ENCODE measurements at regions not wholly inside any gene's neighbourhood (a gene's known extent, or its start where the extent isn't known, plus 50 kb on each side); places are given as distances from the start of the nearest gene placed in this dataset.

DNA sequence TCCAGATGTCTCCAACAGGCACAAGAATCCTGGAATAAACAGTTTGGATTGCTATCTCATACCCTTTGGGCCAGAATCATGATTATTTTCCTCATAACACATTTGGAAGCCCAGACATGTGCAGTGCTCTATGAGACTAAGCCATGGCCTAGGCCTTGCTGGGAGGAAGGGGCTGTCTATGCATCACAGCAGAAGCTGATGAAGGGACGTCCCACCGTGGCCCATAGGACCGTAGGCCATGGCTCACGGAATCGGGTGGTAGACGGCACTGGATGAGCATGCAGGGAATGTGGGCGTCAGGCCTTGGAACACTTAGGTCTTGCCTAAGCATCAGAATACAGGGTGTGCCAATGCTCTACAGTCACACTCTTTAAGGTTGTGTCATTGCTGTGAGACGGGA lies 283.8 kb upstream of the TSHZ3 start:
- Histone ChIP-seq H3K9me3 (ENCODE audit: control insufficient read depth, insufficient read depth, low read length) (no peaks in the 10 kb centered on the region; the same call in 1 of the 2 replicates), H3K27me3 (ENCODE audit: control insufficient read depth, insufficient read depth, low read length) (no peaks in the 10 kb centered on the region), H3K4me3 (ENCODE audit: low read depth, low read length) (no peak overlapping the region), H3K27ac (ENCODE audit: low read depth, low read length) (no peak overlapping the region)
- DNase-seq (ENCODE audit: low read depth, low spot score) = no peak
- TF ChIP-seq, protein P1, sequence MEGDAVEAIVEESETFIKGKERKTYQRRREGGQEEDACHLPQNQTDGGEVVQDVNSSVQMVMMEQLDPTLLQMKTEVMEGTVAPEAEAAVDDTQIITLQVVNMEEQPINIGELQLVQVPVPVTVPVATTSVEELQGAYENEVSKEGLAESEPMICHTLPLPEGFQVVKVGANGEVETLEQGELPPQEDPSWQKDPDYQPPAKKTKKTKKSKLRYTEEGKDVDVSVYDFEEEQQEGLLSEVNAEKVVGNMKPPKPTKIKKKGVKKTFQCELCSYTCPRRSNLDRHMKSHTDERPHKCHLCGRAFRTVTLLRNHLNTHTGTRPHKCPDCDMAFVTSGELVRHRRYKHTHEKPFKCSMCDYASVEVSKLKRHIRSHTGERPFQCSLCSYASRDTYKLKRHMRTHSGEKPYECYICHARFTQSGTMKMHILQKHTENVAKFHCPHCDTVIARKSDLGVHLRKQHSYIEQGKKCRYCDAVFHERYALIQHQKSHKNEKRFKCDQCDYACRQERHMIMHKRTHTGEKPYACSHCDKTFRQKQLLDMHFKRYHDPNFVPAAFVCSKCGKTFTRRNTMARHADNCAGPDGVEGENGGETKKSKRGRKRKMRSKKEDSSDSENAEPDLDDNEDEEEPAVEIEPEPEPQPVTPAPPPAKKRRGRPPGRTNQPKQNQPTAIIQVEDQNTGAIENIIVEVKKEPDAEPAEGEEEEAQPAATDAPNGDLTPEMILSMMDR (IDR thresholded peaks at IDR 0.05; ENCODE audit: low read depth, low read length) = no peak
- ChIA-PET POLR2A (no interaction called here), CTCF (no interaction called here)

DNA sequence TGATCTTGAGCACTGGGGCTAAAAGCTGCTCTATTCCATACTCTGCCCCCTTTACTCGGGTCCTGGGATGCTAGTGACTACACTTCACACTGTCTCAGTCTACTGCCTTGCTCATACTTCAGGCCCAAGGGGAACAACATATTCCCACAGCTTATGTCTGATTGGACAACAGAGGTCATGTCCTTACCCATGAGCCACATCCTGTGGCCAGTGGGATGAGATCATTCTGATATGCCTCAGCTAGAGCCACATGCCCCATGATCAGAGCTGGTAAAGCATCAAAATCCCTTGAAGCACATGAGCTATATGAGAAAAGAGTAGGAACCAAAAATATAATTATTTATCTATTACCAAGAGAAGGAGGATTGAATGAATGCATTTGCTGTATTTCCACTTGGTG lies 290.1 kb upstream of the TSHZ3 start:
- POLR2A ChIA-PET = interaction anchor here (0.6 kb wide), 1 partner anchor 17 kb away, joined by 3 read pairs; no protein-coding TSS in a partner anchor
- TF ChIP-seq, protein P1 (IDR thresholded peaks at IDR 0.05; ENCODE audit: low read depth, low read length) = no peak
- H3K27me3 ChIP-seq (ENCODE audit: control insufficient read depth, insufficient read depth, low read length) = no peaks in the 10 kb centered on the region
- no peak overlapping the region for H3K27ac ChIP-seq (ENCODE audit: low read depth, low read length)
- CTCF ChIA-PET = no interaction called here
- no peak overlapping the region for H3K4me3 ChIP-seq (ENCODE audit: low read depth, low read length)
- no peaks in the 10 kb centered on the region for H3K9me3 ChIP-seq (ENCODE audit: control insufficient read depth, insufficient read depth, low read length)
- no peak for DNase-seq (ENCODE audit: low read depth, low spot score)

DNA sequence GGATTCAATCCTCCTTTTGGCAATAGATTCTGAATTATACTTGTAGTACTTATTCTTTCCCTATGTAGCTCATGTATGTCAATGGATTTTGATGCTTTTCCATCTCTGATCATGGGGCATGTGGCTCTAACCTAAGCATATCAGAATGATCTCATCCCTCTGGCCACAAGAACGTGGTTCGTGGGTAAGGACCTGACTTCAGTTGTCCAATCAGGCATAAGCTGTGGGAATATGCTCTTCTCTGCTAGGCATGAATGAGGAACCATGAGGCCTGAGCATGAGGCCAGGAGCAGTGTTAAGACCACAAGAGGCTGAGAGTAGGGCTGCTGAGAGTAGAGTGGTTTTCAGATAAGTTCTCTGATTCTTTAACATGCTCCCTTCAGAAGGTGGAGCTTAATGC lies 292.4 kb upstream of the TSHZ3 start:
- Histone ChIP-seq H3K27me3 (ENCODE audit: control insufficient read depth, insufficient read depth, low read length) (no peaks in the 10 kb centered on the region), H3K4me3 (ENCODE audit: low read depth, low read length) (no peak overlapping the region), H3K9me3 (ENCODE audit: control insufficient read depth, insufficient read depth, low read length) (no peaks in the 10 kb centered on the region), H3K27ac (ENCODE audit: low read depth, low read length) (no peak overlapping the region)
- CTCF ChIA-PET = no interaction called here
- TF ChIP-seq, protein P1 (IDR thresholded peaks at IDR 0.05; ENCODE audit: low read depth, low read length) = no peak
- no peak for DNase-seq (ENCODE audit: low read depth, low spot score)
- POLR2A ChIA-PET = no interaction called here

DNA sequence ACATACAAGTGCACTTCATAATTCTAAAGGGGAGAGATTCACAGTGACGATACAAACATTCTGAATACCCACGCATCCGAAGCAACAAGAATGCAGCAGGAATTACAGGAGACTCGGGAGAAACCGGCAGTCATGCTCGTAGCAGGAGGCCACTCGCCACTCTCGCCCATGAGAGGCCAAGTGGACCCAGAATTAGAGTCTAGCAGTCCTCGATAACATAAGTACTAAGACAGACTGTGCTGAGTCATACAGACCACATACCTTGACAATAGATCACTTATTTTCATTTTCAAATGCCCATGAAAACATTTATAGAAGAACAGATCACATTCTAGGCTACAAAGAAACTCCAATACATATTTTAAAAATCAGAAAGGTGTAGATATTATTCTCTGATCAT lies 299.1 kb upstream of the TSHZ3 start:
- ChIA-PET POLR2A (no interaction called here), CTCF (no interaction called here)
- Histone ChIP-seq H3K9me3 (ENCODE audit: control insufficient read depth, insufficient read depth, low read length) (no peaks in the 10 kb centered on the region), H3K27ac (ENCODE audit: low read depth, low read length) (no peak overlapping the region), H3K4me3 (ENCODE audit: low read depth, low read length) (no peak overlapping the region), H3K27me3 (ENCODE audit: control insufficient read depth, insufficient read depth, low read length) (no peaks in the 10 kb centered on the region)
- DNase-seq (ENCODE audit: low read depth, low spot score) = no peak
- TF ChIP-seq, protein P1 (IDR thresholded peaks at IDR 0.05; ENCODE audit: low read depth, low read length) = no peak

DNA sequence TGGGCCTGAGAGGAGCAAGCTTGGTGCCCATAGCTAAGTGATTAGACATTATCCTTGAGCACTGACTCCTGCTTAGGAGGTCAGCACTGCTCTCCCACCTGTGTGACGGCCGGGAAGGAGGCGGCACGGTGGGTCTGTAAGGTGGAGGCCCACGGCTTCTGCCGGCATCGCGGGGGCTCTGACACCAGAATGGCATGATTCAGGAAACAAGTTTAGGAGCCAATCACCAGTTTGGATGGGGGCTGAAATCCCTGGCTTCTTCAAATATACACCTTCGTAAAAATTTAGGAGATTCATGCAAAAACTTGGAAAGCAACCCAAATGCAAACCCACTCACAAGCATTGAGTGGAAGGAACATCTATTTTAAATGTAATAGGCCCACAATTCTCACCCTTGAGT lies 307.3 kb upstream of the TSHZ3 start:
- ChIA-PET CTCF (no interaction called here), POLR2A (no interaction called here)
- no peak for DNase-seq (ENCODE audit: low read depth, low spot score)
- TF ChIP-seq, protein P1 (IDR thresholded peaks at IDR 0.05; ENCODE audit: low read depth, low read length) = no peak
- Histone ChIP-seq H3K9me3 (ENCODE audit: control insufficient read depth, insufficient read depth, low read length) (no peaks in the 10 kb centered on the region; the same call in 1 of the 2 replicates), H3K27ac (ENCODE audit: low read depth, low read length) (no peak overlapping the region), H3K4me3 (ENCODE audit: low read depth, low read length) (no peak overlapping the region), H3K27me3 (ENCODE audit: control insufficient read depth, insufficient read depth, low read length) (no peaks in the 10 kb centered on the region)

Data from AG04450 (cell line).